ENCODE measurements at regions not wholly inside any gene's neighbourhood (a gene's known extent, or its start where the extent isn't known, plus 50 kb on each side); places are given as distances from the start of the nearest gene placed in this dataset.

DNA sequence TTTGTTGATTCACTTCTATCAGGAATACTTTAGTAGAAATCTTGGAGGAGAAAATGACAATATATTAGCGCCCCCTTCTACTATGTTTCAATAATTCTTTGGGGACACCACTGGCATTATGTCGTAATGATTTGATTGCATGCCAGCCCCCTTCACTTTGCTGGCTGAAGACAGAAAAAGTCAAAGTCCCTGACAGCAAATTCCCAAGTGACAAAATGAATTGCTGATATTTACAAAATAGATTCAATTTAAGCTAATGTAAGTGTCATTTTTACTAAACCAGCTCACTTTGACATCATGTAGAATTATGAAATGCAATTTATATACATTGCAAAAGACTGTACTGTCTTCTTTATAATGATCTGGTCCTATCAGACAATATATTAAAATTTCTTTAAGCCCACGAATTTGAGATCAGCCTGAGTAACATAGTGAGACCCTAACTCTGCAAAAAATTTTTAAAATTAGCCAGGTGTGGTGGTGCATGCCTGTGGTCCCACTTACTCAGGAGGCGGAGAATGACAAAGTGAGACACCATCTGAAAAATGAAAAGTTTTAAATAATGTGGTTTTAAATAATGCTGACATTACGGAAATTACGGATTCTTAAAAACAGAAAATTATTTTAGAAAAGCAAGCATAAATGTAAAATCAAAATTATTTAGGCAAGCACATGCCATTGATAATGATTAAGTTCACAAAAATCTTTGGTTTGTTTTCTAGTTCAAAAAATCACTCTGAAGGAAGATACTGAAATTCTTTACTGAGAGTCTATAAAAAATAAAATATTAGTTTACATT, 520.1 kb upstream of the PKDCC start:
- TF ChIP-seq, protein P1, sequence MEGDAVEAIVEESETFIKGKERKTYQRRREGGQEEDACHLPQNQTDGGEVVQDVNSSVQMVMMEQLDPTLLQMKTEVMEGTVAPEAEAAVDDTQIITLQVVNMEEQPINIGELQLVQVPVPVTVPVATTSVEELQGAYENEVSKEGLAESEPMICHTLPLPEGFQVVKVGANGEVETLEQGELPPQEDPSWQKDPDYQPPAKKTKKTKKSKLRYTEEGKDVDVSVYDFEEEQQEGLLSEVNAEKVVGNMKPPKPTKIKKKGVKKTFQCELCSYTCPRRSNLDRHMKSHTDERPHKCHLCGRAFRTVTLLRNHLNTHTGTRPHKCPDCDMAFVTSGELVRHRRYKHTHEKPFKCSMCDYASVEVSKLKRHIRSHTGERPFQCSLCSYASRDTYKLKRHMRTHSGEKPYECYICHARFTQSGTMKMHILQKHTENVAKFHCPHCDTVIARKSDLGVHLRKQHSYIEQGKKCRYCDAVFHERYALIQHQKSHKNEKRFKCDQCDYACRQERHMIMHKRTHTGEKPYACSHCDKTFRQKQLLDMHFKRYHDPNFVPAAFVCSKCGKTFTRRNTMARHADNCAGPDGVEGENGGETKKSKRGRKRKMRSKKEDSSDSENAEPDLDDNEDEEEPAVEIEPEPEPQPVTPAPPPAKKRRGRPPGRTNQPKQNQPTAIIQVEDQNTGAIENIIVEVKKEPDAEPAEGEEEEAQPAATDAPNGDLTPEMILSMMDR (conservative IDR thresholded peaks at IDR 0.05; ENCODE audit: low read depth, low read length) = no peak
- Histone ChIP-seq H3K27me3 (ENCODE audit: insufficient read depth, low read depth) (no peaks in the 10 kb centered on the region), H3K79me2 (ENCODE audit: insufficient read depth, low read depth) (no peaks in the 10 kb centered on the region), H4K20me1 (ENCODE audit: insufficient read depth) (no peaks in the 10 kb centered on the region), H3K4me1 (ENCODE audit: low read depth, poor library complexity, severe bottlenecking) (no peaks in the 10 kb centered on the region), H2AFZ (ENCODE audit: low read depth) (no peak overlapping the region), H3K36me3 (ENCODE audit: insufficient read depth) (no peaks in the 10 kb centered on the region), H3K27ac (no peak overlapping the region), H3K9ac (no peak overlapping the region), H3K4me2 (no peak overlapping the region), H3K4me3 (IDR thresholded peaks at IDR 0.05; ENCODE audit: insufficient read depth, low read depth, low read length) (no peak overlapping the region)

DNA sequence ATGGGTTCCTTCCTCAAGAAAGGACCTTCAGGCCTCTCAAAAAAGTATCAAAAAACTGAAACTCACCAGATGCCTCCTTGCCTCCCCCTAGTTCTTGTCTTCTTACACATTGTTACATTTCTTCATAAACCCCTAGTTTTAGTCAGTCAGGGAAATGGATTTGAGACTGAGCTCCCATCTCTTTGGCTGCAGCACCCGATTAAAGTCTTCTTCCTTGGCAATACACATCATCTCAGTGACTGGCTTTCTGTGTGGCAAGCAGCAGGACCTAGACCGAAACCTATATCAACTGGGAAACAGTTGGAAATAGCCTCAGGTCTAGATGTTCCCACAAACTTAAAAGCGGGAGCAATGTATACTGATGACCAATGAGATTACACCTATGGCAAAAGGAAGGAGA, 512.2 kb upstream of the PKDCC start:
- TF ChIP-seq, protein P1 (conservative IDR thresholded peaks at IDR 0.05; ENCODE audit: low read depth, low read length) = no peak
- no peaks in the 10 kb centered on the region for H3K79me2 ChIP-seq (ENCODE audit: insufficient read depth, low read depth)
- H3K27ac ChIP-seq = no peak overlapping the region
- no peaks in the 10 kb centered on the region for H4K20me1 ChIP-seq (ENCODE audit: insufficient read depth)
- no peak overlapping the region for H3K4me3 ChIP-seq (IDR thresholded peaks at IDR 0.05; ENCODE audit: insufficient read depth, low read depth, low read length)
- no peak overlapping the region for H3K9ac ChIP-seq
- no peaks in the 10 kb centered on the region for H3K27me3 ChIP-seq (ENCODE audit: insufficient read depth, low read depth)
- H3K36me3 ChIP-seq (ENCODE audit: insufficient read depth) = no peaks in the 10 kb centered on the region
- no peak overlapping the region for H3K4me2 ChIP-seq
- no peaks in the 10 kb centered on the region for H3K4me1 ChIP-seq (ENCODE audit: low read depth, poor library complexity, severe bottlenecking)
- H2AFZ ChIP-seq (ENCODE audit: low read depth) = no peak overlapping the region

DNA sequence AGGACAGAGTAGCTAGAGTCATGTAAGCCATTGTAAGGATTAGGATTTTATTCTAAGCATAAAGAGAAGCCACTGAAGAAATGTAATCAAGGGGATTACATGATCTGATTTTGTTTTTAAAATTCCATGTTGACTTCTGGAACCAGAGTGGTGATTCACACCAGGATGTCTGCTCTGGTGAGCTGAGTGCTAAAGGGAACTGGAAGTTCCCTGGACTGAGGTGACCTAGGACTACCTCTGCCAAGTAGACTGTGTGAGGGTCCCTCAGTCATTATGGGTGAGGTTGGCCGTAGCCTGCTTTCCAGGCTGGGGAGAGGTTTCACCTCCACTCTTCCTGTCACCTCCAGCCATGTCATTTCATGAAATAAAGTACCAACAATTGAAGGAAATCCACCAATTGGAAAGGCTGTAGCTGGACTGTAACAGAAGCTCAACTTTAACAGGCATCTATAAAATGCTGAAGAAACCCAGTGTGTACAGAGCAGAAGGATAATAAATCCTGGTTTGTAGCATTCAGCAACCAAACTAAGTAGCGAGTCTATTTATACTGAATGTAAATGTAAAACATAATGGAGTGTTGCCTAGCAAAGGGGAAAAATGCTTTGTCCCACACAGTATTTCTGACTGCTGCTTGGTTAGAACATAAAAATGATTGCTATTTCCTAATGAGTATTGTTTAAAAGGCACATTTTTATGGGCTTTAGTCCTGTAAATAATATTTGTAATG, 507.4 kb upstream of the PKDCC start:
- Histone ChIP-seq H3K27ac (no peak overlapping the region), H3K4me2 (no peak overlapping the region), H3K79me2 (ENCODE audit: insufficient read depth, low read depth) (no peaks in the 10 kb centered on the region), H3K4me1 (ENCODE audit: low read depth, poor library complexity, severe bottlenecking) (no peaks in the 10 kb centered on the region), H3K9ac (no peak overlapping the region), H3K36me3 (ENCODE audit: insufficient read depth) (no peaks in the 10 kb centered on the region), H4K20me1 (ENCODE audit: insufficient read depth) (no peaks in the 10 kb centered on the region), H2AFZ (ENCODE audit: low read depth) (no peak overlapping the region), H3K4me3 (IDR thresholded peaks at IDR 0.05; ENCODE audit: insufficient read depth, low read depth, low read length) (no peak overlapping the region), H3K27me3 (ENCODE audit: insufficient read depth, low read depth) (no peaks in the 10 kb centered on the region)
- TF ChIP-seq, protein P1 (conservative IDR thresholded peaks at IDR 0.05; ENCODE audit: low read depth, low read length) = no peak

DNA sequence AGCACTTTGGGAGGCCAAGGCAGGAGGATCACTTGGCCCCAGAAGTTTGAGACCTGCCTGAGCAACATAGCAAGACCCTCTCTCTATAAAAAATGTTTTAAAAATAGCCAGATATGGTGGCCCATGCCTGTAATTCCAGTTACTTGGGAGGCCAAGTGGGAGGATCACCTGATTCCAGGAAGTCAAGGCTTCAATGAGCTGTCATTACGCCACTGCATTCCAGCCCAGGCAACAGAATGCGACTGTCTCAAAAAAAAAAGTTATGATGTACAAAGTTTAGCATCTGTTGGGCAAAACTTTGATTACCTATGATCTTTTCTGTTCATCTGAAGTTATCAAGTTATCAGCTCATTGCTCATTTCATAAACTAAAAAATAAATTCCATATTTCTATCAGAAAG, 504.1 kb upstream of the PKDCC start:
- H2AFZ ChIP-seq (ENCODE audit: low read depth) = no peak overlapping the region
- TF ChIP-seq, protein P1 (conservative IDR thresholded peaks at IDR 0.05; ENCODE audit: low read depth, low read length) = no peak
- H4K20me1 ChIP-seq (ENCODE audit: insufficient read depth) = no peaks in the 10 kb centered on the region
- H3K4me3 ChIP-seq (IDR thresholded peaks at IDR 0.05; ENCODE audit: insufficient read depth, low read depth, low read length) = no peak overlapping the region
- no peaks in the 10 kb centered on the region for H3K27me3 ChIP-seq (ENCODE audit: insufficient read depth, low read depth)
- no peaks in the 10 kb centered on the region for H3K36me3 ChIP-seq (ENCODE audit: insufficient read depth)
- no peaks in the 10 kb centered on the region for H3K4me1 ChIP-seq (ENCODE audit: low read depth, poor library complexity, severe bottlenecking)
- no peak overlapping the region for H3K9ac ChIP-seq
- no peak overlapping the region for H3K4me2 ChIP-seq
- H3K79me2 ChIP-seq (ENCODE audit: insufficient read depth, low read depth) = no peaks in the 10 kb centered on the region
- no peak overlapping the region for H3K27ac ChIP-seq
